H9 (cell line): ENCODE measurements at regions not wholly inside any gene's neighbourhood (a gene's known extent, or its start where the extent isn't known, plus 50 kb on each side); places are given as distances from the start of the nearest gene placed in this dataset.

Experiments
- DNase-seq: peaks from one replicate; pipeline ENCODE4 v3.0.0-alpha.2; 2017
- H2AFZ ChIP-seq: one replicate; pipeline ENCODE4 v1.6.1; 2013; ENCODE audit warnings: mild to moderate bottlenecking, low read length, control low read depth, moderate library complexity
- H2AK5ac ChIP-seq: 2 replicates; pipeline ENCODE4 v1.6.1; 2013; ENCODE audit warnings: low read length, control low read depth, mixed read lengths; ENCODE audit not compliant: insufficient read length
- H2BK120ac ChIP-seq: one replicate; pipeline ENCODE4 v1.6.1; 2013; ENCODE audit warnings: low read depth, mild to moderate bottlenecking, low read length, control low read depth, inconsistent platforms; ENCODE audit not compliant: poor library complexity, severe bottlenecking
- H2BK12ac ChIP-seq: 2 replicates; pipeline ENCODE4 v1.6.1; 2013; ENCODE audit warnings: low read length, control low read depth, mixed read lengths, low read depth; ENCODE audit not compliant: insufficient read length
- H2BK15ac ChIP-seq: 2 replicates; pipeline ENCODE4 v1.6.1; 2013; ENCODE audit warnings: low read depth, low read length, control low read depth
- H2BK20ac ChIP-seq: one replicate; pipeline ENCODE4 v1.6.1; 2013; ENCODE audit warnings: low read depth, mild to moderate bottlenecking, low read length, control low read depth, inconsistent platforms; ENCODE audit not compliant: poor library complexity, severe bottlenecking
- H2BK5ac ChIP-seq: 2 replicates; pipeline ENCODE4 v1.6.1; 2013; ENCODE audit warnings: low read length, control low read depth, mixed read lengths; ENCODE audit not compliant: insufficient read length
- H3K14ac ChIP-seq: 2 replicates; pipeline ENCODE4 v1.6.1; 2013; ENCODE audit warnings: low read length, control low read depth; ENCODE audit not compliant: insufficient read depth
- H3K18ac ChIP-seq: 2 replicates; pipeline ENCODE4 v1.6.1; 2013; ENCODE audit warnings: low read depth, mild to moderate bottlenecking, mixed read lengths, low read length, control low read depth; ENCODE audit not compliant: insufficient read length
- H3K23ac ChIP-seq: 2 replicates; pipeline ENCODE4 v1.6.1; 2013; ENCODE audit warnings: low read length, control low read depth, mixed read lengths, low read depth; ENCODE audit not compliant: insufficient read length
- H3K23me2 ChIP-seq: 2 replicates; pipeline ENCODE4 v1.6.1; 2013; ENCODE audit warnings: low read depth, mild to moderate bottlenecking, mixed read lengths, low read length, control low read depth; ENCODE audit not compliant: insufficient read length, poor library complexity, severe bottlenecking
- H3K27ac ChIP-seq: 2 replicates; pipeline ENCODE4 v1.5.1; 2013; ENCODE audit warnings: low read length, control low read depth, mixed read lengths, low read depth; ENCODE audit not compliant: insufficient read length
- H3K27me3 ChIP-seq: 2 replicates; pipeline ENCODE4 v1.6.1; 2013; ENCODE audit warnings: low read length, control low read depth, inconsistent platforms; ENCODE audit not compliant: insufficient read depth
- H3K4ac ChIP-seq: 2 replicates; pipeline ENCODE4 v1.6.1; 2013; ENCODE audit warnings: low read depth, mild to moderate bottlenecking, control low read depth, inconsistent platforms, low read length, moderate library complexity
- H3K4me1 ChIP-seq: 2 replicates; pipeline ENCODE4 v1.6.1; 2013; ENCODE audit warnings: low read length, control low read depth, inconsistent platforms; ENCODE audit not compliant: insufficient read depth
- H3K4me2 ChIP-seq: 2 replicates; pipeline ENCODE4 v1.6.1; 2013; ENCODE audit warnings: low read length, control low read depth, mixed read lengths; ENCODE audit not compliant: insufficient read length, insufficient read depth
- H3K56ac ChIP-seq: 2 replicates; pipeline ENCODE4 v1.6.1; 2013; ENCODE audit warnings: low read depth, mild to moderate bottlenecking, mixed read lengths, low read length, control low read depth; ENCODE audit not compliant: insufficient read length
- H3K79me1 ChIP-seq: 2 replicates; pipeline ENCODE4 v1.6.1; 2013; ENCODE audit warnings: low read depth, mild to moderate bottlenecking, moderate library complexity, low read length, control low read depth, inconsistent platforms; ENCODE audit not compliant: insufficient read depth, poor library complexity, severe bottlenecking
- H3K79me2 ChIP-seq: 2 replicates; pipeline ENCODE4 v1.6.1; 2013; ENCODE audit warnings: low read length, control low read depth, inconsistent platforms; ENCODE audit not compliant: insufficient read depth
- H3K9ac ChIP-seq: 2 replicates; pipeline ENCODE4 v1.6.1; 2013; ENCODE audit warnings: low read length, control low read depth, mixed read lengths; ENCODE audit not compliant: insufficient read length; ENCODE audit errors: extremely low read depth
- H3K9me3 ChIP-seq: one replicate; pipeline ENCODE4 v1.6.1; 2013; ENCODE audit warnings: low read depth, low read length, inconsistent platforms; ENCODE audit not compliant: control insufficient read depth
- H3T11ph ChIP-seq: one replicate; pipeline ENCODE4 v1.6.1; 2013; ENCODE audit warnings: mild to moderate bottlenecking, low read length, control low read depth, inconsistent platforms
- H4K20me1 ChIP-seq: one replicate; pipeline ENCODE4 v1.6.1; 2013; ENCODE audit not compliant: control insufficient read depth, insufficient read length, insufficient read depth
- H4K5ac ChIP-seq: 2 replicates; pipeline ENCODE4 v1.6.1; 2013; ENCODE audit warnings: low read depth, mild to moderate bottlenecking, mixed read lengths, low read length, control low read depth; ENCODE audit not compliant: insufficient read length
- H4K8ac ChIP-seq: replicated peaks from 2 replicates; pipeline ENCODE4 v1.6.1; 2013; ENCODE audit warnings: low read length, control low read depth, mixed read lengths, low read depth; ENCODE audit not compliant: insufficient read length
- H4K91ac ChIP-seq: 2 replicates; pipeline ENCODE4 v1.6.1; 2013; ENCODE audit warnings: low read depth, mild to moderate bottlenecking, moderate library complexity, mixed read lengths, low read length, control low read depth; ENCODE audit not compliant: insufficient read length
- H3K27ac Mint-ChIP-seq, 3 experiments: 2 replicates in 2 of 3; 3 replicates in 1 of 3; pipeline ENCODE4 v1.8.0; 2020 to 2021; ENCODE audit warnings: mixed read lengths in 3 of 3, mild to moderate bottlenecking in 1 of 3, moderate library complexity in 1 of 3
- H3K27me3 Mint-ChIP-seq: 2 replicates; pipeline ENCODE4 v1.8.0; 2021; ENCODE audit warnings: low read depth, mild to moderate bottlenecking, moderate library complexity, mixed read lengths
- H3K36me3 Mint-ChIP-seq, 3 experiments: 2 replicates in 2 of 3; 3 replicates in 1 of 3; pipeline ENCODE4 v1.8.0; 2020 to 2021; ENCODE audit warnings: low read depth in 3 of 3, mixed read lengths in 3 of 3; ENCODE audit not compliant: insufficient read depth in 1 of 3
- H3K4me1 Mint-ChIP-seq, 2 experiments: 2 replicates each; pipeline ENCODE4 v1.8.0; 2020; ENCODE audit warnings: mixed read lengths in 2 of 2
- H3K4me3 Mint-ChIP-seq, 2 experiments: 2 replicates in 1 of 2; 3 replicates in 1 of 2; pipeline ENCODE4 v1.8.0; 2020 to 2021; ENCODE audit warnings: mild to moderate bottlenecking in 2 of 2, mixed read lengths in 2 of 2, moderate library complexity in 1 of 2
- H3K9me3 Mint-ChIP-seq, 2 experiments: 2 replicates in 1 of 2; 3 replicates in 1 of 2; pipeline ENCODE4 v1.8.0; 2020; ENCODE audit warnings: mild to moderate bottlenecking in 2 of 2, mixed read lengths in 2 of 2, moderate library complexity in 1 of 2
- CTCF ChIP-seq: fragments of 200-600 bp; sonication (generic); conservative IDR thresholded peaks from 3 replicates; pipeline ENCODE4 v1.8.0; 2021; ENCODE audit warnings: antibody characterized with exemption, mild to moderate bottlenecking
- WGBS: extraction: QIAGEN DNeasy Blood & Tissue Kit; methylation state at CpG from one replicate; pipeline ENCODE4 v1.1.7; 2013; ENCODE audit warnings: missing lambda C conversion rate, low lambda C conversion rate, mixed read lengths; ENCODE audit not compliant: insufficient read length; ENCODE audit errors: extremely low coverage; 5-methylcytosine and 5-hydroxymethylcytosine counted together

GRCh38 chr12:93098077-93098476 lies 169.0 kb upstream of the EEA1 start:
- H3K23ac ChIP-seq: no peak overlapping the region
- H3T11ph ChIP-seq: no peak overlapping the region
- no peak overlapping the region for H2BK5ac ChIP-seq
- H4K91ac ChIP-seq: no peak overlapping the region
- no peak overlapping the region for H2BK12ac ChIP-seq
- no peaks in the 10 kb centered on the region for H4K20me1 ChIP-seq
- no peak overlapping the region for H2AK5ac ChIP-seq
- H3K27ac ChIP-seq: no peak overlapping the region
- no peak overlapping the region for H2BK20ac ChIP-seq
- H3K18ac ChIP-seq: no peak overlapping the region
- H3K79me1 ChIP-seq: no peaks in the 10 kb centered on the region
- no peaks in the 10 kb centered on the region for H3K79me2 ChIP-seq
- H3K23me2 ChIP-seq: no peaks in the 10 kb centered on the region
- H3K4me2 ChIP-seq: no peak overlapping the region
- H3K4me3 Mint-ChIP-seq: no peak overlapping the region
- H3K27me3 Mint-ChIP-seq: no peaks in the 10 kb centered on the region
- H3K4ac ChIP-seq: no peak overlapping the region
- H3K27me3 ChIP-seq: no peaks in the 10 kb centered on the region
- no peak overlapping the region for H3K14ac ChIP-seq
- no peak overlapping the region for H3K56ac ChIP-seq
- no peak overlapping the region for H2BK120ac ChIP-seq
- peaks cover 2% of the 10 kb centered on the region; the same call in 1 of the 2 replicates for H3K4me1 ChIP-seq
- no peaks in the 10 kb centered on the region for H3K9me3 Mint-ChIP-seq
- H3K4me1 Mint-ChIP-seq: no peaks in the 10 kb centered on the region; a peak in 1 of 4 replicates
- no peak overlapping the region; a peak in 1 of 7 replicates for H3K27ac Mint-ChIP-seq
- no peak overlapping the region for H4K8ac ChIP-seq
- no peak overlapping the region for H3K9ac ChIP-seq
- H3K9me3 ChIP-seq: no peaks in the 10 kb centered on the region
- H2BK15ac ChIP-seq: no peak overlapping the region
- peak; percentile 49 for DNase-seq
- WGBS: no CpG with 5 or more reads among the region's 2 CpGs
- H4K5ac ChIP-seq: no peak overlapping the region
- peak overlapping the region; percentile 88 for H2AFZ ChIP-seq
- no peaks in the 10 kb centered on the region for H3K36me3 Mint-ChIP-seq
- TF ChIP-seq CTCF: peak; percentile 87
